Retinal pigment epithelial cell (primary cell): ENCODE measurements at regions not wholly inside any gene's neighbourhood (a gene's known extent, or its start where the extent isn't known, plus 50 kb on each side); places are given as distances from the start of the nearest gene placed in this dataset.

ENCODE experiments used
- DNase-seq: peaks from one replicate; pipeline ENCODE4 v3.0.0-alpha.2; 2010; ENCODE audit warnings: low read depth
- H3K4me3 ChIP-seq: 2 replicates; pipeline ENCODE4 v1.5.1; 2011; ENCODE audit warnings: mild to moderate bottlenecking, low read length, control low read depth, moderate library complexity
- CTCF ChIP-seq: conservative IDR thresholded peaks from 2 replicates; pipeline ENCODE4 v1.5.1; 2011; ENCODE audit warnings: low read depth, low read length, control low read depth, inconsistent platforms

GRCh38 chr12:92077530-92077929, 68.1 kb downstream of the BTG1 start:
- H3K4me3 ChIP-seq: no peak overlapping the region
- no peak for DNase-seq
- no peak for TF ChIP-seq CTCF

GRCh38 chr12:92076101-92076500, 69.5 kb downstream of the BTG1 start:
- DNase-seq: no peak
- H3K4me3 ChIP-seq: no peak overlapping the region
- no peak for TF ChIP-seq CTCF

- no peak for DNase-seq
- TF ChIP-seq CTCF: no peak
- no peak overlapping the region for H3K4me3 ChIP-seq
Measured at GRCh38 chr12:92075425-92075914, 70.2 kb downstream of the BTG1 start.

- H3K4me3 ChIP-seq: no peak overlapping the region
- no peak for TF ChIP-seq CTCF
- DNase-seq: no peak
Measured at GRCh38 chr12:92074889-92075288, 70.8 kb downstream of the BTG1 start.

GRCh38 chr12:92073094-92073493, 72.6 kb downstream of the BTG1 start:
- TF ChIP-seq CTCF: no peak
- H3K4me3 ChIP-seq: no peak overlapping the region
- DNase-seq: no peak

GRCh38 chr12:92072112-92072511, 73.5 kb downstream of the BTG1 start:
- no peak overlapping the region for H3K4me3 ChIP-seq
- DNase-seq: no peak
- TF ChIP-seq CTCF: no peak

- no peak for DNase-seq
- no peak for TF ChIP-seq CTCF
- H3K4me3 ChIP-seq: no peak overlapping the region
Measured at GRCh38 chr12:92070864-92071445, 74.7 kb downstream of the BTG1 start.
